ENCODE measurements at regions not wholly inside any gene's neighbourhood (a gene's known extent, or its start where the extent isn't known, plus 50 kb on each side); places are given as distances from the start of the nearest gene placed in this dataset.
"Not testable (repeated sequence)": the region's sequence is repeated elsewhere in the genome, so short reads cannot be mapped to it uniquely, and the experiment has no call there.

DNA sequence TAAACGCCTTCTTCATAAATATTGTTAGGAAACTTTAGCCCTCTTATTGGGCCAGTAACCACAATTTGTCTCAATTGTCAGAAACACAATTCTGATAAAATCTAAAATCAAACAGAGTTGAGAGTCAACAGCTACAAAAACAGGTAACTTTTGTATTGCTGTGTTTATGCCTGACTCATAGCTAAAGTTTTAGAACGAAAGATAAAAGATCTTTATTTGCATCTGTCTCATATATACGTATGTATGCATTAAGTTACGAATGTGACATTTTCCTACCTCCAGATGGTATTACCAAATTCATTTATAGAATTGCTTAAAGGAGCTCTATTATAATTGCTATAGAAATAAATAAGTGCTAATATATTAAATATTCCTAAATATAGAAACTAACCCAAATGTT lies 887.9 kb upstream of the NDST4 start:
- no peak for DNase-seq

- no peak for DNase-seq
These were observed 873.2 kb upstream of the NDST4 start for GRCh38 chr4:115986573-115986972.

- DNase-seq: not testable (repeated sequence)
These were observed 862.1 kb upstream of the NDST4 start for GRCh38 chr4:115975421-115976001.

DNA sequence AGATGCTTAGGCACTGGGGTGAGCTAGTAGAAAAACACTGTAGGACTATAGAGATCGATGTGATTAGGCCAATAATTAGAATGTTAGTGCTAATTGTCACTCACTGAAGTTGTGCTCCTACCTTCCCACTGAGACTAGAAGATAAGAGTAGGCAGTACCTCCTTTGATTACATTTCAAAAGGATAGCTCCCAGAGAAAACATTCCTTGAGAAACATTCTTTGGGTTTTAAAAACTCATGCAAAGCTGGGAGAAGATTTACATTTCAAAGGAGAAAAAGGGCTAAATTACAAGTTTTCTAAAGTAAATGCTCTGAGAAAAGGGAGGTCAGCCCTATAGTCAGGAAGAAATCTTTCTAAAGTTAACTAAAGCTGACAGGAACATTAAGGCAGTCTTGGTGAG lies 860.3 kb upstream of the NDST4 start:
- DNase-seq: no peak

- DNase-seq: no peak
These were observed 859.5 kb upstream of the NDST4 start for GRCh38 chr4:115972967-115973366.

DNA sequence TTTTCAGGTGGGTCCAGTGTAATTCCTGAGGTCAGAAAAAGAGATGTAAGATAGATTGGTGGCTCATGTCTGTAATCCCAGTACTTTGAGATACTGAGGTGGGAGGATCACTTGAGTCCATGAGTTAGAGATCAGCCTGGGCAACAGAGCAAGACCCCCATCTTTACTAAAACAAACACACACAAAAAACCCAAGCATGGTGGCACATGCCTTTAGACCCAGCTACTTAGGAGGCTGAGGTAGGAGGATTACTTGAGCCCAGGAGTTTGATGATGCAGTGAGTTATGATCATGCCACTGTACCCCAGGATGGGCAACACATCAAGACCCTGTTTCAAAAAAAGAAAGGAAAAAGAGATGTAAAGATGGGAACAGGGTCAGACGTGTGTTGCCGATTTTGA lies 857.4 kb upstream of the NDST4 start:
- no peak for DNase-seq

DNA sequence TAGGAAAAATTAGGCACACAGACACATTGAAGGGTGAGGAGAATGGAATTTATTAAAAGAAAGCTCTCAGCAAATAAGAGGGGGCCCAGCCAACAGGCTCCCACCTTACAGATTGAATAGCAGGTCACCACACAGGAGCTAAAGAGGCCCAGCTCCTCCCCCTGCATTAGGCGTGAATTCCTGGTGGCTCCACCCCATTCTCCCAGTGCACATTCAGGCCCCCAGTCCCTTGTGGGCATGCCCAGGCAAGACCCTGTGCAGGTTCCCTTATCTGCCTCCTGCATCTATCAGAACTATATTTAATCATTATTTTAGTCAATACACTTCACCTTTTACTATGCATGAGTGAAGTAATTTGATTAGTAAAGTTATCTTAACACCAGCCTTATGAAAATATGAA lies 856.3 kb upstream of the NDST4 start:
- no peak for DNase-seq

- no peak for DNase-seq
These were observed 852.2 kb upstream of the NDST4 start for GRCh38 chr4:115965588-115965987.

GRCh38 chr4:115956054-115956796 lies 842.8 kb upstream of the NDST4 start:
- not testable (repeated sequence) for DNase-seq

DNA sequence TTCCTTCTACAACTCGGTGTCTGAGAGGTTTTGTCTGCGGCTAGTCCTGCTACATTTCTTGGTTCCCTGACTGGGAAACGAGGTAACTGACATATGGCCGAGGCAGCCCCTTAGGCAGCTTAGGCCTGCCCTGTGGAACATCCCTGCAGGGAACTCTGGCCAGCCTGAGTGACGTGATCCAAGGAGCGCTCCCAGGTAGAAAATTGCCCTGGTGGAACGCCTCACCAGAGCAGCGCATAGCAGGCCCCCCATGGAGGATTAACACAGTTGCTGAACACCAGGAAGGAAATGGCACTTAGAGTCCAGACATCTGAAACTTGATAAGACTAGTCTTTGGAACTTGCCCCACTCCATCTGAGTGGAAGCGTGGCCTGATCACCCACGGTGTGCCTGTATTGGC lies 837.4 kb upstream of the NDST4 start:
- no peak for DNase-seq

DNA sequence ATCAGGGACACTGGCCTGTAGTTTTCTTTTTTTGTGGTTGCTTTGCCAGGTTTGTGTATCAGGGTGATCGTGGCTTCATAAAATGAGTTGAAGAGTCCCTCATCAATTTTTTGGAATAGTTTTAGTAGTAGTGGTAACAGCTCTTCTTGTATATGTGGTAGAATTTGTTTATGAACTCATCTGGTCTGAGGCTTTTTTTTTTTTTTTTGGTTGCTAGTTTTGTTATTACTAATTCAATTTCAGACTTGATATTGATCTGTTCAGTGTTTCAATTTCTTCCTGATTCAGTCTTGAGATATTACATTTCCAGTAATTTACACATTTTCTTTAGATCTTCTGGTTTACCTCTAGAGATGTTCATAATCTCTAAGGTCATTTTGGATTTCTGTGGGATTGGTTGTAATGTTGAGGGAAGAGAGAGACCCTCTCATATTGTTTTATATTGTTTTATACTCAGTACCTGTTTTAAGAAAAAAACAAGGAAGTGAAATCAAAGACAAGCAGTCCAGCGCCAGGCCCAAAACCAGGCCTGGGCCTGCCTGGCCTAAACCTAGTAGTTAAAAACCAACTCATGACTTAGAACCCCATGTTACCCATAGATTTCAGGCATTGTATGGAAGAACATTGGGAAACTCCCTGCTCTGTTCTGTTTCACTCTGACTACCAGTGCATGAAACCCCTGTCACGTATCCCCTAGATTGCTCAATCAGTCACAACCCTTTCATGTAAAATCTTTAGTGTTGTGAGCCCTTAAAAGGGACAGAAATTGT lies 836.7 kb upstream of the NDST4 start:
- DNase-seq: not testable (repeated sequence)

DNA sequence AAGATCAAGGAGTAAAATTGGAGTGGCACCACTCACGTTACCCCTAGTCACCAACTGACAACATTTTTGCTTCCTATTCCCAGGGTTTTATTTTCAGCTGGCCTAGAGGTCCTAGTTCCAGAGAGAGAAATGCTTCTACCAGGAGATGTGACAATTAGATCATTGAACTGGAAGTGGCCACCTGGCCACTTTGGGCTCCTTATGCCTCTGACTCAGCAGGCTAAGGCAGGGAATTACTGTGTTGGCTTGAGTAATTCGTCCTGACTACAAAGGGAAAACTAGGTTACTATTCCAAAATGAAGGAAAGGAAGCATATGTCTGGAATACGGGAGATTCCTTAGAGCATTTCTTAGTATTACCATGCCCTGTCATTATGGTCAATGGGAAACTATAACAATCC lies 831.6 kb upstream of the NDST4 start:
- no peak for DNase-seq

DNA sequence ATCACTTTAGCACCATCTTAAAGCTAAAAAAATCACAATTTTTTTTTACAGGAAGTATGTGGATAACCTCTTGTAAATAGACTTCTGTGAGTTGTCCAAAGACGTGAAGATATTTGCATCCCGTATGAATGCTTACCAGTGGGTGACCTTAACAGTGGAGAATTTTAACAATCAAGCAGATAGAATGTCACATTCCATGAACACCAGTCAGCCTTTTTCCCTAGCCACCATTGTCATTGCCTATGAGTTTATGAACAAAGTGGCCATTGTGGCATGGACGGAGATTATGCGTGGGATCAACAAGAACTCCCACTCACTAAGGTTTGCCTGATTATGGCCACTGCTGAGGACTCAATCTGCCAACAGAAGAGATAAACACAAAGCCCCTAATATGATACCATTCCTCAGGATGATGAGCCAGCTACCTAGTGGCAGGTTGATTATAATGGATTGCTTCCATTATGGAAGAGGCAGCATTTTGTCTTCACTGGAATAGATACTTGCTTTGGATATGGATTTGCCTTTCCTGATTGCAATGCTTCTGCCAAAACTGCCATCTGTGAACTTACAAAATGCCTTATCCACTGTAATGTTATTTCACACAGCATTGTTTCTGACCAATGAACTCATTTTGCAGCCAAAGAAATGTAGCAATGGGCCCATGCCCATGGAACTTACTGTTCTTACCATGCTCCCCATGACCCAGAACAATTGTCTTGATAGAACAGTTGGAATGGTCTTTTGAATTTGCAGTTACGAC lies 830.9 kb upstream of the NDST4 start:
- DNase-seq: no peak

- no peak for DNase-seq
These were observed 825.5 kb upstream of the NDST4 start for GRCh38 chr4:115938764-115939443.

GRCh38 chr4:115929373-115929772 lies 816.0 kb upstream of the NDST4 start:
- no peak for DNase-seq

DNA sequence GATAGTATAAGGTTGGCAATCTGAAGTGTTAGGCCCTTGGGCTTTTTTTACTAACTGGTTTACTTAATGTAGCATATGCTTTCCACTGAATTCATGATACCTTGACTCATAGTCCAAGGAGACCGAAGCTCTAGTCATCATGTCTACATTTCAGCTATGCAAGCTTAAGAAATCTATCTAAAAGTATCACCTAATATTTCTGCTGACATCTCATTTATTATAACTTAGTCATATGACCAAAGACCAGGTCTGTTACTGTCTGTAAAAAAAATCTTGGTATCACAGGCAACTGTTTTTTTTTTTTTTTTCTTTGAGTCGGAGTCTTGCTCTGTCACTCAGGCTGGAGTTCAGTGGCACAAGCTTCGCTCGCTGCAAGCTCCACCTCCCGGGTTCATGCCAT lies 814.0 kb upstream of the NDST4 start:
- DNase-seq: no peak

- no peak for DNase-seq
These were observed 809.7 kb upstream of the NDST4 start for GRCh38 chr4:115923152-115923551.

DNA sequence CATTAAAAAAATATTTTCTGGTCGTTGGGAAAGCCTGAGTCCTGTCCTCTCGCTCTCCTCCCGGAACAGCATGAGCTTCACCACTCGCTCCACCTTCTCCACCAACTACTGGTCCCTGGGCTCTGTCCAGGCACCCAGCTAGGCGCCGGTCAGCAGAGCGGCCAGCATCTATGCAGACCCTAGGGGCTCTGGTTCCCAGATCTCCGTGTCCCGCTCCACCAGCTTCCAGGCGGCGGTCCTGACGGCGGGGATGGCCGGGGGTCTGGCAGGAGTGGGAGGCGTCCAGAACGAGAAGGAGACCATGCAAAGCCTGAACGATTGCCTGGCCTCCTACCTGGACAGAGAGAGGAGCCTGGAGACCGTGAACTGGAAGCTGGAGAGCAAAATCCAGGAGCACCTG lies 807.2 kb upstream of the NDST4 start:
- DNase-seq: no peak

- DNase-seq: no peak
These were observed 804.7 kb upstream of the NDST4 start for GRCh38 chr4:115918149-115918548.

GRCh38 chr4:115906428-115906827 lies 793.0 kb upstream of the NDST4 start:
- no peak for DNase-seq

- no peak for DNase-seq
These were observed 770.4 kb upstream of the NDST4 start for GRCh38 chr4:115883847-115884246.

DNA sequence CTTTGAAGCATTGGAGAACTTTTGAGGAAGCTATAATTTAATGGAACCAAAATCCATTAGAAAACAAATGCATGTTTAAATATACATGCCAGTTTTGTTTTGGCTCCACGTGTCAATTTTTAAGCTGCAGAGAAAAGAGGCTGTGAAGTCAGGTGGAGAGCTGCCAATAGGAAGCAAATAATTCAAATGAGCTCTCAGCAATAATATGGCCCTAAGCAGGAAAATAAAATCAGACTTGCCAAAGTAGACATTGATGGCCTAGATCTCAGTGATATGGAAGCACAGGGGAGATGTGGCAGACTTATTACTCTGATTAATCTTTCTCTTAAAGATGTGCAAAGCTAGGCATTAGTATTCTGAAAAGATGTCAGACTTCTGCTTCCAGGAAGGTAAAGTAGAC lies 769.8 kb upstream of the NDST4 start:
- no peak for DNase-seq

DNA sequence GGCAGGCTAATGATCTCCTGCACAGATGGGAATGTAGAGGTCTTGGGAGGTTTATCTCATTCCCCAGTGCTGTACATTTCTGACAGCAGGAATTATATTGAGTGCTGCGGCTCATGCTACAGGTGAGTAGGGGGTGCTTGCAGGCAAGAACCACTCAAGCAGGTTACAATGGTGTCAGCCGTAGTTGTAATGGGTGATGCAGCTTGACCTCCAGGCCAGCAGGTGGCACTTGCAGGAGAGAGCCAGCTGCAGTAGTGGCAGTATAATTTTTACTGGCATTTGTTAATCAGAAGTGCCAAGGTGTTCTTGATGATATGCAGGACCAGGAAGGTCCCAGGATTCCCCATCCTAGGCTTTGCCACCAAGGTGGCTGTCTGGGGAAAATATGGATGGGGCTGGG lies 759.6 kb upstream of the NDST4 start:
- no peak for DNase-seq
